Kidney (tissue), 13 donors: ENCODE measurements at regions not wholly inside any gene's neighbourhood (a gene's known extent, or its start where the extent isn't known, plus 50 kb on each side); places are given as distances from the start of the nearest gene placed in this dataset.

ENCODE experiments used
- DNase-seq, 5 donors: peaks; one replicate each; pipeline ENCODE4 v3.0.0-alpha.2; 2013 to 2020
- FAIRE-seq: peaks from 2 replicates; lab custom pipeline; 2012; peaks lifted over from hg19 to GRCh38; lab: Jason Lieb, UNC
- H3K27ac ChIP-seq, 2 donors: one replicate each; pipeline ENCODE4 v1.7.0; 2013; ENCODE audit warnings: low read depth in 2 of 2, low read length in 2 of 2, inconsistent platforms in 1 of 2
- H3K27me3 ChIP-seq: one replicate; pipeline ENCODE4 v1.7.1; 2013; ENCODE audit warnings: low read length, inconsistent platforms; ENCODE audit not compliant: control insufficient read depth, insufficient read depth
- H3K36me3 ChIP-seq, 3 donors: one replicate each; pipeline versions ENCODE4 v1.7.0 to v1.7.1; 2013; ENCODE audit warnings: low read length in 3 of 3, control low read depth in 1 of 3, inconsistent platforms in 1 of 3; ENCODE audit not compliant: insufficient read depth in 3 of 3, control insufficient read depth in 2 of 3
- H3K4me1 ChIP-seq, 3 donors: one replicate each; pipeline versions ENCODE4 v1.7.0 to v1.7.1; 2013; ENCODE audit warnings: low read length in 3 of 3, inconsistent platforms in 1 of 3, low read depth in 1 of 3; ENCODE audit not compliant: control insufficient read depth in 2 of 3, insufficient read depth in 2 of 3
- H3K4me3 ChIP-seq, 3 donors: one replicate each; pipeline versions ENCODE4 v1.7.0 to v1.8.1; 2013; ENCODE audit warnings: low read length in 3 of 3, control low read depth in 1 of 3, inconsistent platforms in 1 of 3
- H3K9ac ChIP-seq, 3 donors: one replicate each; pipeline versions ENCODE4 v1.7.0 to v1.7.1; 2013; ENCODE audit warnings: low read length in 3 of 3, control low read depth in 1 of 3, inconsistent platforms in 1 of 3
- H3K9me3 ChIP-seq, 3 donors: one replicate each; pipeline versions ENCODE4 v1.7.0 to v1.7.1; 2013; ENCODE audit warnings: low read length in 3 of 3, control low read depth in 1 of 3, inconsistent platforms in 1 of 3; ENCODE audit not compliant: control insufficient read depth in 2 of 3, insufficient read depth in 1 of 3
- CTCF ChIP-seq: IDR thresholded peaks from 3 replicates; pipeline ENCODE4 v1.5.1; 2012; ENCODE audit warnings: mild to moderate bottlenecking, moderate library complexity, borderline replicate concordance; ENCODE audit not compliant: insufficient read depth; ENCODE audit errors: extremely low read depth
- intact Hi-C: fragments of 100-400 bp; cut with DNase I; formaldehyde crosslinking; loops from one replicate; pipeline ENCODE4 v1.11.1; 2022
- donor health status: control.
- donor health status: control.
- donor health status: control.
- donor health status: control.
- donor health status: control.
- donor health status: DM: yes; HTN: yes; CAD: no.
- donor health status: Normal renal cell carcinoma (clear cell type).

GRCh38 chr7:37555528-37555927 is 106.9 kb upstream of the ELMO1 start:
- Histone ChIP-seq H3K9me3 (no peaks in the 10 kb centered on the region), H3K9ac (no peak overlapping the region), H3K4me3 (no peak overlapping the region), H3K4me1 (no peaks in the 10 kb centered on the region), H3K36me3 (no peaks in the 10 kb centered on the region), H3K27ac (no peak overlapping the region), H3K27me3 (no peaks in the 10 kb centered on the region)
- FAIRE-seq, result no peak
- intact Hi-C loops, result no loop called here
- TF ChIP-seq CTCF, result no peak
- DNase-seq, result no peak

GRCh38 chr7:37557571-37558209 is 109.0 kb upstream of the ELMO1 start:
- no peak for FAIRE-seq

GRCh38 chr7:37558320-37559096 is 109.8 kb upstream of the ELMO1 start:
- no peak for TF ChIP-seq CTCF
- H3K36me3 ChIP-seq, result no peaks in the 10 kb centered on the region

More at GRCh38 chr7:37557571-37558209, 109.0 kb upstream of the ELMO1 start:
- no peaks in the 10 kb centered on the region for H3K4me1 ChIP-seq
- DNase-seq, result no peak
- no peak overlapping the region for H3K9ac ChIP-seq
- H3K27ac ChIP-seq, result no peak overlapping the region
- H3K9me3 ChIP-seq, result no peaks in the 10 kb centered on the region
- H3K4me3 ChIP-seq, result no peak overlapping the region
- intact Hi-C loops, result no loop called here
- no peak for TF ChIP-seq CTCF
- H3K27me3 ChIP-seq, result no peaks in the 10 kb centered on the region
- H3K36me3 ChIP-seq, result no peaks in the 10 kb centered on the region

More at GRCh38 chr7:37558320-37559096, 109.8 kb upstream of the ELMO1 start:
- intact Hi-C loops, result no loop called here
- H3K4me3 ChIP-seq, result no peak overlapping the region
- FAIRE-seq (no peak), DNase-seq (no peak)
- H3K9me3 ChIP-seq, result no peaks in the 10 kb centered on the region
- H3K4me1 ChIP-seq, result no peaks in the 10 kb centered on the region
- H3K27ac ChIP-seq, result no peak overlapping the region
- H3K27me3 ChIP-seq, result no peaks in the 10 kb centered on the region
- H3K9ac ChIP-seq, result no peak overlapping the region
